ENCODE measurements at regions not wholly inside any gene's neighbourhood (a gene's known extent, or its start where the extent isn't known, plus 50 kb on each side); places are given as distances from the start of the nearest gene placed in this dataset.
"Not testable (repeated sequence)": the region's sequence is repeated elsewhere in the genome, so short reads cannot be mapped to it uniquely, and the experiment has no call there.

DNA sequence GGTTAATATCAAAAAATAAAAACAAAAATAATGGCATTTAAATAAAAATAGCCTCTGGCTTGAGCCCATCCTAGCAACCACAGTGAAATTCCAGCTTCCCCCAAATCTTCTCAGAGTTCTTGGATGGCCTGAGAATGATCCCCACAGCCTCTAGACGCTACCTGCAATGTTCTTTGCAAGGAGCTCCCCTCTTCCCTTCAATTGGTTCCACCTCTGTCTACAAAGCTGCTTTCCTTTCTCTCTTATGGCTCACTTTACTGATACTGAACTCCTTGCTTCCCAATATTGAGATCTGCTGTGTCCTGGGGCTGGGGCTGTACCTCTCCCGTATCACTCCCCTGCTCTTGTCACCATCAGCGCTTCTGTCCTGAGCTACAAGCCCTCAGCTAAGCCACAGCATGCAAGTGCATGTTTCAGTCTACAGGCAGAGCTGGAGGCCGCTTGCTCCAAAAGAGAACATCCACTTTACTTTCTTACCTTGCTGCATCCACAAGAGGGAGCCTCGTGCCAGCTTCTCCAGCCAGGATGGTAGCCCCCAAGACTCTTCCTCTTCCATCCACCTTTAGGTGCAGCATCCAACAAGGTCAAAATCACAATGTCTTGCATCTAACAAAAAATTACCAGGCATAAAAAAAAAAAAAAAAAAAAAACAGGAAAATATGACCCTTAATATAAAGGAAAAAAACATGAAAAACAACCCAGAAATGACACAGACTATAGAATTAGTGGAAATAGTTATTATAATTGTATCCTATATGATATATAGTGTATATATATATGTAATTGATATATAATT, 57.4 kb upstream of the PRSS3 start:
- DNase-seq (ENCODE audit: low read depth, low spot score): peak; percentile 78

DNA sequence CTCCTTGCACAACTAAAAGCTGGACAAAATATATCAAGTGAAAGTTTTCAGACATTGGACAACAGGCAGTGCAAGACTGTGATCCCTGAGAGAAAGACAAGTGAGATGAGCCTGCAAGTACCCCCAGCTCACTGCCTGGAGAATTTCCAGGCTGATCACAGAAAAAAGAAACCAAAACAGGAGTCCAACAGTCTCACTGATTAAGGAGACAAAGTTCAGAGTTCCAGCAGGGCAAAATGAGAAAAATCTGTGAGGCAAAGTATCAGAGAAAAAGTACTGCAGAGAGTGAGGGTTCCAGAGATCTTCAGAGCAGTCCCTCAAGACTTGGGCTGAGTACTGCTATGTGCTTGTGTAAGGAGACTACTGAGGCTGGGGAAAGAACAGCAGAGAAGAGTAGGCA, 56.0 kb upstream of the PRSS3 start:
- no peak for DNase-seq (ENCODE audit: low read depth, low spot score)

DNA sequence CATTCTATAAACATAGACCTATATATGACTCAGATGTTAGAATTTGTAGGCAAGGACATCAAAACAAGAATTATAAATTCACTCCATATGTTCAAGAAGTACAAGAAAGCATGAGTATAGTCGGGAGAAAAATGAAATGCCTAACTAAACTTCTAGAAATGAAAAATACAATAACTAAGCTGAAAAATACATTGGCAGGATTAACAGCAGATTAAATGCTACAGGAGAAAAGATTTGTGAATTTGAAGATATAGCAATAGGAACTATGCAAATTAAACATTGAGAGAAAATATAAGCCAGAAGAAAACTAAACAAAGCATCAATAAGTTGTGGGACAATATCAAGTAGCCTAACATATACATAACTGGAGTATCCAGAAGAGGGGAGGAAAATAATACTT, 55.3 kb upstream of the PRSS3 start:
- no peak for DNase-seq (ENCODE audit: low read depth, low spot score)

DNA sequence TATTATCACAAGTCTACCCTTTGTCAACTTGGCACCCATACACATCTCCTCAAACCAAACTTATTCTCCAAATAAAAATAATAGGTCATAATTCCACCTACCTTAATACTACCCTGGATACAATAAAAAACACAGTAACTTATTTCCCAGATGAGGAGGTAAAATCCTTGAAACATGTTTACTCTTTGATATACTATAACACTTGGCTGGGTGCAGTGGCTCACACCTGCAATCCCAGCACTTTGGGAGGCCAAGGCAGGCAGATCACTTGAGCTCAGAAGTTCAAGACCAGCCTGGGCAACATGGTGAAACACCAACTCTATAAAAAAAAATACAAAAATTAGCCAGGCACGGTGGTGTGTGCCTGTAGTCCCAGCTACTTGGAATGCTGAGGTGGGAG, 54.4 kb upstream of the PRSS3 start:
- DNase-seq (ENCODE audit: low read depth, low spot score): not testable (repeated sequence)

DNA sequence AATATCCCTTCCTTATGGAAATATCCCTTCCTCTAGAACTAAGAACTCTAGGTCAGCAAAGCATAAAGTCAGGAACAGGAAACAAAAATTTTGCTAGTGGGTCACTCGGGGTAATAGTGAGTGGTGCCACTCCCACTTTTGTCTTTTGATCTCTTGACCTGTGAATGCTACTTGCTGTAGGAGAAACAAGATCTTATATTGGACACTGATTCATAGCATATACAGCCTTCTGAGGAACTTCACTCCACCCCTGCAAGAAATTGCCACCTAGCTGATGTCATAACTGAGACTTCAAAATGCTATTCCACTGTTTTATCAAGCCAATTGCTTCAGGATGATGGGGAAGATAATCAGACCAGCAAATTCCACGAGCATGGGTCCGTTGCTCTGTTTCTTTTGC, 53.3 kb upstream of the PRSS3 start:
- DNase-seq (ENCODE audit: low read depth, low spot score): no peak

DNA sequence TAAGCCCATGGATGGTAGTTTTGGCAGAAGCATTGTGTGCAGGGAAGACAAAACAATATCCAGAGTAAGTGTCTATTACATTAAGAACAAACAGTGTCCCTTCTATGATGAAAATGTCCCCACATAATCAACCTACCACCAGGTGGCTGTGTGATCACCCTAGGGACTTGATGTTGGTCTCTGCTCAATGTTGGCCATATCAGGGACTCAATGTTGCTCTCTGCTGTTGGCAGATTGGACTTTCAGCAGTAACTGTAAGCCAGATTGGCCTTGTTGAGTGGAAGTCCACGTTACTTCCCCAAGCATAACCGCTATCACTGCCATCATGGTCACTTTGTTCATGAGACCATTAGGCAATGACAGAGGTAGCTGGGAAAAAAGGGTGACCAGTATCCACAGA, 52.8 kb upstream of the PRSS3 start:
- no peak for DNase-seq (ENCODE audit: low read depth, low spot score)
